K562 (cell line): ENCODE measurements at regions not wholly inside any gene's neighbourhood (a gene's known extent, or its start where the extent isn't known, plus 50 kb on each side); places are given as distances from the start of the nearest gene placed in this dataset.

ENCODE experiments used
- ATAC-seq: fragments of 200-7000 bp; cut with Tn5 transposase; 3 replicates; pipeline ENCODE4 v1.9.1; 2020; ENCODE audit warnings: moderate library complexity
- BruUV-seq: library from RNA; stranded (reverse); fragments of 400-500 nt; replicated peaks from 2 replicates; lab custom pipeline; 2021; lab: Mats Ljungman, UMichigan
- CTCF ChIA-PET: fragments of 300-600 bp; formaldehyde crosslinking; extraction: SDS; loops from one replicate; lab custom pipeline; 2021; ENCODE audit warnings: low intra/inter-chr PET ratio; lab: Yijun Ruan, JAX
- POLR2A ChIA-PET: fragments of 300-600, 350-650 bp; sonication (Branson Sonifier 250); formaldehyde crosslinking; extraction: SDS; loops from one replicate; lab custom pipeline; 2021; ENCODE audit warnings: antibody characterized with exemption, inconsistent platforms; lab: Yijun Ruan, JAX
- DNase-seq, 4 experiments: peaks; one replicate each; pipeline versions ENCODE4 v3.0.0 to v3.0.0-alpha.2; 2011 to 2018; ENCODE audit warnings: low spot score in 3 of 4, mixed read lengths in 3 of 4; ENCODE audit errors: extremely low read depth in 1 of 4
- FAIRE-seq: peaks from 2 replicates; lab custom pipeline; 2011; peaks lifted over from hg19 to GRCh38; lab: Jason Lieb, UNC
- H2AFZ ChIP-seq: 2 replicates; pipeline ENCODE4 v1.6.0; 2011; ENCODE audit warnings: low read depth, low read length, control low read depth, inconsistent platforms
- H3K27ac ChIP-seq: fragments of 200-600 bp; 3 replicates; pipeline ENCODE4 v1.8.0; 2011; ENCODE audit warnings: low read depth, mild to moderate bottlenecking, control low read depth, inconsistent platforms, low read length, moderate library complexity, mixed read lengths; ENCODE audit errors: extremely low read depth
- H3K27me3 ChIP-seq, 2 experiments: fragments of 300-600 bp in 1 of 2; 2 replicates in 1 of 2; 3 replicates in 1 of 2; pipeline versions ENCODE4 v1.6.0 to v1.8.0; 2011; ENCODE audit warnings: inconsistent platforms in 2 of 2, low read length in 2 of 2, mild to moderate bottlenecking in 1 of 2, mixed read lengths in 1 of 2, moderate library complexity in 1 of 2; ENCODE audit not compliant: control insufficient read depth in 2 of 2, insufficient read depth in 2 of 2
- H3K36me3 ChIP-seq: fragments of 300-600 bp; 3 replicates; pipeline ENCODE4 v1.8.0; 2011; ENCODE audit warnings: mild to moderate bottlenecking, low read length, inconsistent platforms; ENCODE audit not compliant: control insufficient read depth, insufficient read depth
- H3K4me1 ChIP-seq, 2 experiments: fragments of 200-600 bp in 1 of 2; replicated peaks in 1 of 2; 2 replicates in 1 of 2; 3 replicates in 1 of 2; pipeline versions ENCODE4 v1.5.1 to v1.8.0; 2011; ENCODE audit warnings: inconsistent platforms in 2 of 2, low read length in 2 of 2, mild to moderate bottlenecking in 1 of 2, mixed read lengths in 1 of 2, moderate library complexity in 1 of 2; ENCODE audit not compliant: control insufficient read depth in 2 of 2, insufficient read depth in 2 of 2
- H3K4me2 ChIP-seq: 2 replicates; pipeline ENCODE4 v1.6.1; 2011; ENCODE audit warnings: low read length, control low read depth, inconsistent platforms, mixed read lengths; ENCODE audit not compliant: insufficient read depth
- H3K4me3 ChIP-seq: fragments of 200-600 bp; sonication (generic), shearing (Covaris generic); 2 replicates; pipeline ENCODE4 v1.5.1; 2016; ENCODE audit warnings: control low read depth, inconsistent platforms
- H3K79me2 ChIP-seq: fragments of 200-600 bp; 3 replicates; pipeline ENCODE4 v1.8.0; 2011; ENCODE audit warnings: low read length, inconsistent platforms; ENCODE audit not compliant: control insufficient read depth, insufficient read depth
- H3K9ac ChIP-seq, 2 experiments: 2 replicates each; pipeline versions ENCODE4 v1.6.0 to v1.6.1; 2011; ENCODE audit warnings: low read depth in 2 of 2, low read length in 2 of 2, control low read depth in 1 of 2, inconsistent platforms in 1 of 2, mild to moderate bottlenecking in 1 of 2, mixed read lengths in 1 of 2; ENCODE audit not compliant: insufficient read depth in 1 of 2
- H3K9me1 ChIP-seq: one replicate; pipeline ENCODE4 v1.6.0; 2011; ENCODE audit warnings: inconsistent platforms, mild to moderate bottlenecking, low read length, moderate library complexity; ENCODE audit not compliant: control insufficient read depth, insufficient read depth
- H3K9me3 ChIP-seq: replicated peaks from 2 replicates; pipeline ENCODE4 v1.5.1; 2011; ENCODE audit warnings: low read depth, low read length, inconsistent platforms; ENCODE audit not compliant: control insufficient read depth, insufficient read depth
- H4K20me1 ChIP-seq: replicated peaks from 2 replicates; pipeline ENCODE4 v1.6.1; 2011; ENCODE audit warnings: low read length, inconsistent platforms, mixed read lengths; ENCODE audit not compliant: control insufficient read depth, insufficient read depth
- CBFA2T3 ChIP-seq: fragments of 450-650 bp; IDR thresholded peaks from 2 replicates; pipeline ENCODE4 v1.6.1; 2017
- CEBPB ChIP-seq: fragments of 450-650 bp; IDR thresholded peaks from 2 replicates; pipeline ENCODE4 v1.6.1; 2016; ENCODE audit warnings: missing genetic modification characterization, missing compliant biosample characterization
- CEBPG ChIP-seq, 3 experiments: fragments of 200-800 bp in 1 of 3; sonication (Bioruptor generic) in 1 of 3; sonication (generic) in 1 of 3; formaldehyde crosslinking in 1 of 3; IDR thresholded peaks in 2 of 3; conservative IDR thresholded peaks in 1 of 3; 2 replicates each; pipeline versions ENCODE4 v1.6.1 to v1.8.0; 2016 to 2022; ENCODE audit warnings: missing compliant biosample characterization in 2 of 3, missing genetic modification characterization in 2 of 3, mild to moderate bottlenecking in 1 of 3, missing genetic modification reagents in 1 of 3
- CHAMP1 ChIP-seq: fragments of 450-650 bp; IDR thresholded peaks from 2 replicates; pipeline ENCODE4 v1.6.1; 2016; ENCODE audit warnings: mild to moderate bottlenecking
- ELK1 ChIP-seq: sonication (generic); formaldehyde crosslinking; IDR thresholded peaks from 2 replicates; pipeline ENCODE4 v1.8.1; 2022; ENCODE audit warnings: missing genetic modification reagents
- HDAC6 ChIP-seq: IDR thresholded peaks from 2 replicates; pipeline ENCODE4 v1.6.1; 2012; ENCODE audit warnings: low read depth, mild to moderate bottlenecking, control low read depth, inconsistent platforms, low read length, moderate library complexity
- HDAC8 ChIP-seq: fragments of 450-650 bp; IDR thresholded peaks from 2 replicates; pipeline ENCODE4 v1.6.1; 2016; ENCODE audit warnings: mild to moderate bottlenecking, missing genetic modification characterization, moderate library complexity, missing compliant biosample characterization
- MCM3 ChIP-seq: fragments of 450-650 bp; IDR thresholded peaks from 2 replicates; pipeline ENCODE4 v1.6.1; 2016
- SMAD1 ChIP-seq: fragments of 150-350 bp; IDR thresholded peaks from 2 replicates; pipeline ENCODE4 v1.6.1; 2014; ENCODE audit warnings: low read length, low read depth; ENCODE audit not compliant: partially characterized antibody
- SRSF7 ChIP-seq: fragments of 200-400 bp; formaldehyde crosslinking; optimal IDR thresholded peaks from 2 replicates; pipeline ENCODE3; 2017; ENCODE audit warnings: mild to moderate bottlenecking, low read depth, low read length
- ZNF263 ChIP-seq: sonication (generic); formaldehyde crosslinking; IDR thresholded peaks from 2 replicates; pipeline ENCODE4 v1.8.0; 2022; ENCODE audit warnings: mild to moderate bottlenecking, missing genetic modification reagents, borderline replicate concordance
- ZNF740 ChIP-seq, 3 experiments: fragments of 200-800 bp in 1 of 3; sonication (Bioruptor generic) in 1 of 3; sonication (generic) in 1 of 3; formaldehyde crosslinking in 1 of 3; IDR thresholded peaks; 2 replicates each; pipeline versions ENCODE4 v1.6.1 to v1.8.0; 2016 to 2022; ENCODE audit warnings: mild to moderate bottlenecking in 2 of 3, missing compliant biosample characterization in 2 of 3, missing genetic modification characterization in 2 of 3, missing genetic modification reagents in 1 of 3
- WGBS: fragments of 100-300 bp; shearing (Covaris generic); methylation state at CpG from one replicate; pipeline ENCODE4 v1.1.6; 2016; ENCODE audit warnings: low coverage, mixed read lengths; ENCODE audit not compliant: insufficient coverage; ENCODE audit errors: missing lambda C conversion rate; 5-methylcytosine and 5-hydroxymethylcytosine counted together
- in situ Hi-C: fragments of 300-500 bp; cut with MboI; formaldehyde crosslinking; loops from 4 replicates; pipeline ENCODE4 v1.15.0; 2018; ENCODE audit warnings: inconsistent platforms, mixed read lengths
- intact Hi-C: fragments of 100-400 bp; cut with micrococcal nuclease; formaldehyde crosslinking; loops from 2 replicates; pipeline ENCODE4 v1.14.2; 2022

GRCh38 chr19:28701491-28701890 lies 511.5 kb downstream of the UQCRFS1 start (continued):
- no peak for TF ChIP-seq HDAC8 (tag)
- TF ChIP-seq SRSF7: no peak
- TF ChIP-seq ZNF740 (CRISPR knock-in tag; IDR thresholded peaks at IDR 0.05): no peak
- no peak for TF ChIP-seq ZNF740 (tag; IDR thresholded peaks at IDR 0.05)
- TF ChIP-seq CBFA2T3: no peak
- TF ChIP-seq CHAMP1: no peak
- no peak for TF ChIP-seq HDAC6

GRCh38 chr19:28700176-28700575 lies 512.8 kb downstream of the UQCRFS1 start:
- in situ Hi-C loops: loop anchor here (25.0 kb wide), 1 partner anchor 463 kb away; no protein-coding TSS in a partner anchor
- no peaks in the 10 kb centered on the region for H3K9me1 ChIP-seq
- no peaks in the 10 kb centered on the region for H3K27me3 ChIP-seq
- no peak overlapping the region for H3K4me2 ChIP-seq
- no peak for FAIRE-seq
- no peaks in the 10 kb centered on the region for H3K36me3 ChIP-seq
- no peaks in the 10 kb centered on the region for H4K20me1 ChIP-seq
- H3K4me1 ChIP-seq: no peaks in the 10 kb centered on the region
- POLR2A ChIA-PET: interaction anchor here (0.6 to 1.3 kb wide), 2 partner anchors 13 to 549 kb away, joined by 3 to 5 read pairs; no protein-coding TSS in a partner anchor
- no peaks in the 10 kb centered on the region for H3K79me2 ChIP-seq
- H3K4me3 ChIP-seq: no peak overlapping the region
- intact Hi-C loops: no loop called here
- H3K9ac ChIP-seq: no peak overlapping the region
- no TSS peak for BruUV-seq
- H2AFZ ChIP-seq: no peak overlapping the region
- no peak for DNase-seq
- ATAC-seq: no peak; the same call in 2 of the 3 replicates
- 44% methylated on average over 4 of the region's 4 CpGs for WGBS
- no peaks in the 10 kb centered on the region for H3K9me3 ChIP-seq
- CTCF ChIA-PET: no interaction called here
- H3K27ac ChIP-seq: no peak overlapping the region
- TF ChIP-seq ELK1 (CRISPR knock-in tag) (no peak), ZNF263 (CRISPR knock-in tag) (no peak), SMAD1 (no peak), CEBPG (CRISPR knock-in tag; IDR thresholded peaks at IDR 0.05) (no peak), CEBPG (tag; conservative IDR thresholded peaks at IDR 0.05 in 1 of 2, IDR thresholded peaks at IDR 0.05 in 1 of 2) (no peak), MCM3 (no peak), CEBPB (no peak)
